Right kidney (tissue), 1 donor: ENCODE measurements at regions not wholly inside any gene's neighbourhood (a gene's known extent, or its start where the extent isn't known, plus 50 kb on each side); places are given as distances from the start of the nearest gene placed in this dataset.
"Not testable (repeated sequence)": the region's sequence is repeated elsewhere in the genome, so short reads cannot be mapped to it uniquely, and the experiment has no call there.

ENCODE experiments used
- DNase-seq: peaks from one replicate; pipeline ENCODE4 v3.0.0-alpha.2; 2016

DNA sequence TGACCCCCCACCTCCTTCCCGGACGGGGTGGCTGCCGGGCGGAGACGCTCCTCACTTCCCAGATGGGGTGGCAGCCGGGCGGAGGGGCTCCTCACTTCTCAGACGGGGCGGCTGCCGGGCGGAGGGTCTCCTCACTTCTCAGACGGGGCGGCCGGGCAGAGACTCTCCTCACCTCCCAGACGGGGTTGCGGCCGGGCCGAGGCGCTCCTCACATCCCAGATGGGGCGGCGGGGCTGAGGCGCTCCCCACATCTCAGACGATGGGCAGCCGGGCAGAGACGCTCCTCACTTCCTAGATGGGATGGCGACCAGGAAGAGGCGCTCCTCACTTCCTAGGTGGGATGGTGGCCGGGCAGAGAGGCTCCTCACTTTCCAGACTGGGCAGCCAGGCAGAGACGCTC lies 112.1 kb upstream of the GOT2 start:
- DNase-seq = not testable (repeated sequence)

DNA sequence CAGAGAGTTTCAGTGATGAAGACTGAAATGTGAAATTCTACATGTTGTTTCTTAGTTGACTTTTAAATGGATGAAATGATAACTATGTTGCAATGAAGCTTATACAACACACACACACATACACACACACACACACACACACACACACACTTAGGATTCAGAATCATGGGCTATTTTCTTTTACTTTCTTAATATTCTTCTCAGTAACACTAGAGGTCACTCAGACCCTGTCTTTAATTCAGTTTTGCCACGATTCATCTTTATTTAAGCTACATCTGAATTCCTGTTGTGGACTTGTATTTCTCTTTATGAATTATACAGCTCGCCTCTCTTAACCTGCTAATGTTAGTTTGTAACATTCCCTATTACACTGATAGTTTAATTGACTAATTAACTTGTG lies 109.6 kb upstream of the GOT2 start:
- DNase-seq = no peak

DNA sequence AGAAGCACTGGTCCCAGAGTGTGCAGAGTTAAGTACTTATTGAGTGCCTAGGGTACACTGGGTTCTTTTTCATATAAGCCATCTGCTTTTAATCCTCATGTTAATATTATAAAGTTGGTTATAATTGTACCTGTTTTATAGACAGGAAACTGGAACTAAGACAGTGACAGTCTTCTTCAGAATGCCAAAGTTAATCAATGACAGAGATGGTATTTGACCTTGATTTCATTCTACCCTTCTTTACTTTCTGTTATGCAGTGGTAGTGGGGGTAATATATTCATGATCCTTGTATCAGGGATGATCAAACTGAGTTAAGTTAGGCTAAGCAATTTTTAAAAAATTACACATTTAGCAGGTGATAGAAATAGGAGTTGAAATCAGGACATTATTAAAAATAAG lies 108.6 kb upstream of the GOT2 start:
- DNase-seq = no peak

DNA sequence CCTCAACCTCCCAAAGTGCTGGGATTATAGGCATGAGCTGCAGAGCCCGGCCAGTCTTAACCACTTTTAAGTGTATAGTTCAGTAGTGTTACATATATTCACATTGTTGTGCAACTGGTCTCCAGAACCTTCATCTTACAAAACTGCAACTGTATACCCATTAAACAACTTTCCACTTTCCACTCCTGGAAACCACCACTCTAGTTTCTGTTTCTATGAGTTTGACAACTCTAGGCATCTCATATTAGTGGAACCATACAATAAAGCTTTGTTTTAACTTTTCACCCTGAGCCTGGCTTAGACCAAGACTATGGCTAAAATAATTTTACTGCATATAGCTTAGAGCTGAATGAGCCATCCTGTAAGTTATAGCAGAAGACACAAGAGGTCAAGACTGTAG lies 108.0 kb upstream of the GOT2 start:
- DNase-seq = no peak

DNA sequence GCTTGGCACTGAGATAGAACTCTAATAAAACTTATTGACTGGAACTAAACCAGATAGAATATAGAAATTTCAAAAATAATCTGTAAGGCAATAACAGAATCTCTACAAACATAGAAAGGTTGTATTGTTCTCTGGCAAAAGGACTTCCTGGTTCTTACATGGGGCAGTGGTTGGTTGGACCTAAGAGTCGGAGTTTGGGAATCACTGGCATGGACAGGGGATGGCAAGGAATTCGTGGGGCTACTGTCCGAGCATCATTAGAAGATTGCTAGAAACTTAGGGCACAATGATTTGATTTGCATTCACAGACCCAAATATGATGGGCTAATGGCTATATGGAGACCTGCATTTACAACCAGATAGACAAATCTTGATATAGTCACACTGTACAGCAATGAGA lies 103.8 kb upstream of the GOT2 start:
- no peak for DNase-seq

DNA sequence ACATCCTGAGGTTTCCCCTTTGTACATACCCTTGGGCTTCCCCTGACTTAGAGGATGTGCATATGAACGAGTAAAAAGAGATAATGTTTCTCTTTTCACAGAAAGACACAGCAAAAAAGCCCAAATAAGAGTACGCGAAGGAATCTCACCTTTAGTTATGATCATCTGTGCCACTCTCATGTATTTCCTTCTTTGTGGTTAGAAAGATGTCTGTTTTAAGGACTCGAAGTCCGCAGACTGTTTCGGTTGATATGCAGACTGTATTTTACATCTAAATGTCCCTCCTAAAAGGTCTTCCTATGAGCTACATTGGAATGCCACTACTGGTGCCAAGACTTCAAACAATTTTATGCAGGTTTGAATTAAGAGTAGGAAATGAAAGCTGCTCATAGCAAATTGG lies 102.3 kb upstream of the GOT2 start:
- DNase-seq = no peak

DNA sequence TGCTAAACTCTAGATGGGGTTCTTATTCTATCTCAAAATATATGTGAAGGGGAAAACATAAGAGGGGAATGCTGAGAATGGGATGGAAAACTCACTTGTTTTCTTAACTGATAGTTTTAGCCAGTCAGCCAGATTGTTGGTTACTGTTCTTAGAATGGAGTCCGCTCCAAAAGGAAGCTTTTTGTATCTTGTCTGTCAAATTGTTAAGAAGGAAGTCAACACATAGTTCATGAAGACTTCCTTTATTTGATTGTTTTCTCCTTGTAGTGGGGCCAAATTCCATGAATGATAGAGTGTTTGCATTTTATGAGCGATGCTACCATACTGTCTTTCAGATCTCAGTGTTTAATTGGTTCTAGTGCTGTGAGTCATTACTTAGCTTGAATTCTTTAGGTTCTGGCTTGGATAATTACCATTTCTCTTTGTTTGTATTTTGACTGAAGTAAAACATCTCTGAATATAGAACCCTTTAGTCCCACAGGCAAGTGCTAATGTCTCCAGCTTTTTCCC lies 98.3 kb upstream of the GOT2 start:
- no peak for DNase-seq

DNA sequence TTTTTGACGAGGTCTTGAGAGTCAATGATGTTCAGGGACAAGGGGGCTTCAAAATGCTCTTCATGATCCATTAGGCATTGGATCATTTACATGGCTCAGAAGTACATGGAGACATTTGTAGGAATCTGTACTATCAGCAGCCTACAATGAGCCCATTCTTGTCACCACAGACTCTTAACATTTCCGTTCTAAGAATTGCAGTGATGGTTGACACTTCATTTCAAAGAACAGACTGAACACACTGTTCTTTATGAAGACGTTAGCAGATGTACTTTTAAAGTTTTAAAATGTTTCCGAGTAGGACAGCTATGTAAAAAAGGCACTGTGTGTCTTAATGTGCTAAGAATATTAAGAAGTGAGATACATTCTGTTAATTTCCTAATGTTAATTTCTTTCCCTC lies 97.3 kb upstream of the GOT2 start:
- DNase-seq = no peak

DNA sequence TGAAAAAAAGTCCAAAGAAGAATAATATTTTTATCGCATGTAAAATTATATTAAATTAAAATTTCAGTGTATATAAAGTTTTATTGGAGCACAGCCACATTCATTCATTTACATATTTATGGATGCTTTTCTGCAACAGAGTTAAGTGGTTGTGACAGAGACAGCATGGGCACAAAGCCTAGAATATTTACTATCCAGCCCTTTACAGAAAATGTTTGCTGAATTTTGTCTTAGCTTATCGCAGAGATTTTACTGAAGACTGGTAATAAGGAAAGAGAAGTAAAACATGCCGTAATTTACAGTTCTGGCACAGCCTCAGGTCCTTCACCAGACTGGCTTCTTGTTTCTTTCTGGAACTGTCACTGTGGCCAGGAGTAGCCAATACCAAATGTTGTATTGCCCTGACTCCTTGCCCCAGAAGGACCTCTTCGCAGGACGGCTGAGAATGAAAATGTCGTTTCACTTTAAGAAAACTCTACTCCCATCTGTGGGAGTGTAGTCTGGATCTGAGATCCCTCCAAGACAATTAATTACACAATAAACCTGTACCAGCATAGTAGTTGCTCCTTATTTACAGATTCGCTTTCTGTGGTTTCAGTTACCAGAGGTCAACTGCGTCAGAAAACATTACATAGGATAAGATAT lies 94.9 kb upstream of the GOT2 start:
- DNase-seq = peak; percentile 27

DNA sequence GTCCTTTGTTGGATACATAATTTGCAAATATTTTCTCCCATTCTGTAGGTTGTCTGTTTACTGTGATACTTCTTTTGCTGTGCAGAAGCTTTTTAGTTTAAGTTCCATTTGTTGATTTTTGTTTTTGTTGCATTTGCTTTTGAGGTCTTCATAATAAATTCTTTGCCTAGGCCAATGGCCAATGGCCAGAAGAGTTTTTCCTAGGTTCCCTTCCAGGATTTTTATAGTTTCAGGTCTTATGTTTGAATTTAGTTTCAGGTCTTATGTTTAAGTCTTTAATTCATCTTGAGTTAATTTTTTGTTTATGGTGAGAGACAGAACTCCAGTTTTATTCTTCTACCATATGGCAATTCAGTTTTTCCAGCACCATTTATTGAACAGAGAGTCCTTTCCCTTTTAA lies 90.1 kb upstream of the GOT2 start:
- DNase-seq = no peak

DNA sequence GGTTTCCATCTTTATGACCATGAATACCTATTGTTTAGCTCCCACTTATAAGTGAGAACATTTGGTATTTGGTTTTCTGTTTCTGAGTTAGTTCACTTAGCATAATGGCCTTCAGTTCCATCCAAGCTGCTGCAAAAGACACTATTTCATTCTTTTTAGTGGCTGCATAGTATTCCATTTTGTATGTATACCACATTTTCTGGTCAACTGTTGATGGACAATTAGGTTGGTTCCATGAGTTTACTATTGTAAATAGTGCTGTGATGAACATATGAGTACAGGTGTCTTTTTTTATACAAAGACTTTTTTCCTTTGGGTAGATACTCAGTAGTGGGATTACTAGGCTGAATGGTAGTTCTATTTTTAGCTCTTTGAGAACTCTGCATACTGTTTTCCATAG lies 87.8 kb upstream of the GOT2 start:
- DNase-seq = no peak

DNA sequence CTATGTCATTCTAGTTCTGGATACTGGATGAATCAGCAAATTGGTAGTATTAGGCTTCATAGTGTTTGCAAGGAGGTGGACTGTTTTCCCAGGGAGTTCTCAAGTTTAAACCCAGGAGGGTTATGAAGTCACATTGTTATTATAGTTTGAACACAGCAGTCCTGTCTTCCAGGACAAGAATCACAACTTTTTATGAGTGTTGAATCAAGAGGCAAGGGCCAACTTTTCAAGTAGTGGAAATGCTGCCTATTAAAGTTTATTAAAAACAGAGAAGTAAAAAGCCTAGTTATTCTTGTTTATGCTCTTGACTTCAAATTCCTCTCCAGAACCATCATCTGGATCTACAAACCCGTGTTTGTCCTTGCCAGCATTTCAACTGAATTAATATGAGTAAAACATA lies 86.3 kb upstream of the GOT2 start:
- no peak for DNase-seq

DNA sequence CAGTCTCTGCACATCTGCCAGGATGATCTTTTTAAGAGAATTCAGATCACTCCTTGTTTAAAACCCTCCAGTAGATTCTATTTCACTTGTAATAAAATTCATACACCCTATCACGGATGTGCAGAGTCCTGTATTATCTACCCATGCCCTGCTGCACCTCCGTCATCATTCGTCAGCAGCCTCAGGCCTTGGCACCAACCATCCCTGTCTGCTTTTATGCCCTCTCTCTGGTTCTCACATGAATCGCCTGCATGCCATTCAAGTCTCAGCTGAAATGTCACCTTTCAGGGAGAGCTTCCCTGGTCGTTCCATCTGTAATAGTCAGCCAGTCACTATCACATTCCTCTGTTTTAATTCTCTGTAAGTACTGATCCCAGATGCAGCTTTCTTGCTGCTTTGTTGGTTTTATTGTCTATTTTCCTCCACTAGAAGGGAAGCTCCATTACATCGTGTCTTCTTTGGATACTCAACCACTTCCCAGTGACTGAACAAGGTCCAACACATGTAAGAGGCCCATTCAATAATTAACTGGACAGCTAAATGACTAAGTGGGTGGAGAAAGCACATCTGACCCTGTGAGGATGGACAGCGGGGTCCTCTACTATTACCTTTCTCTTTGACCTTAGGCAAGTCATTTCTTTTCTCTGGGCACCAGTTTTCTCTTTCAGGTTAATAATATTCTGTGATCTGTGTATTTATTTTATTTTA lies 81.2 kb upstream of the GOT2 start:
- no peak for DNase-seq

DNA sequence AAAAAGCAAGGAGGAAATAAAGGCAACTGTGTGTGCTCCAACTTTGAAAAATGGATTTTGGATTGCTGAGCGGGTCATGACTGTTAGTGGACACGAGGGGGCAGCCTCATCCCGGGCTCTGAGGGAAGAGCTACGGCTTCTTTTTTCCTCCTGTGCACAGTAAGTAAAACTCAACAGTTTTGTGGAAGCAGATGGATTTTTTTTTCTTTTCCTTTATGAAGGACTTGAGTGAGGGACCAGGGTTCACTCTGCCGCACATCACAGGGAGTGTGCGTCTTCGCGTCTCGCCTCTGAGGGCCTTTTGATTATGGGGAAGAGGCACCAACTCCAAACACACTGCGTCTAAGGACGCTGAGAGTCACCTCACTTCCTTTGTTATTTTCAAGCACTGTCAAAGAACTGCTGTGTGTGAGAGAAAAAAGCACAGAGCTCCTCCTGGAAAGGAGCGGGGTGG lies 80.3 kb upstream of the GOT2 start:
- peak; percentile 76 for DNase-seq

DNA sequence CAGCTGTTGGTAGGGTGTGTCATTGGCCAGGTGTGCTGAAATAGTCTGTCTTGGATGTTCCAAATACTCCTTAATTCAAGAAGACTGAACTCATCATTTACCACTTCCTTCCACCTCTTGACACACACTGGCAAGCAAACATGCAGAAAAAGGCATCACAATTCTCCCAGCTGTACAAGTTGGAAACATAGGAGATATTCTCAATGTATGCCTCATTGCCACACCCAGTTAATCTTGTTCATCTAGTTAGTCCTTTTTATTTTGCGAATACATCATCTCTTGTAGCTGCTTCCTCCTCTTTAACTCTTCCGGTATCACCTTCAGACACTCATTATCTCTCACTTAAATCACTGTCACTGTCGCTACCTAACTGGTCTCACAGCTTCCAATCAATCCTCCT lies 75.1 kb upstream of the GOT2 start:
- no peak for DNase-seq

DNA sequence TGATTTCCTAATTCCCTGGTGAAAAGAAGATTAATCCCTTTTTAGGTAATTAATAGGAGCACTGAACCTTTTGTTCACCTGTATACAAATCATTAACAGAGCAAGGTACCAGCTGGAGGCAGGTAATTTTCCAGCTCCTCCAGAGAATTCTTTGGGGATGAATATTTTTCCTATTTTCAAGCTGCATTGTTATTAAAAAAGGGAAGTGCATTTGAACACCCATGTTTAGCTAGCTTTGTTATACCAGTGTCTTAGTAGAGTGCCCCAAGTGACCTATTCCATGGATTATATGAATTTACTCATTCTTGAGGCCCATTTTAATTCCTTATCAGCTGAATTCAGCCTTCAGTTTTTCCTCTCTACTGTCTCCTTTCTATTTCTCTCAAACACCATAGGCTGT lies 73.2 kb upstream of the GOT2 start:
- DNase-seq = no peak

DNA sequence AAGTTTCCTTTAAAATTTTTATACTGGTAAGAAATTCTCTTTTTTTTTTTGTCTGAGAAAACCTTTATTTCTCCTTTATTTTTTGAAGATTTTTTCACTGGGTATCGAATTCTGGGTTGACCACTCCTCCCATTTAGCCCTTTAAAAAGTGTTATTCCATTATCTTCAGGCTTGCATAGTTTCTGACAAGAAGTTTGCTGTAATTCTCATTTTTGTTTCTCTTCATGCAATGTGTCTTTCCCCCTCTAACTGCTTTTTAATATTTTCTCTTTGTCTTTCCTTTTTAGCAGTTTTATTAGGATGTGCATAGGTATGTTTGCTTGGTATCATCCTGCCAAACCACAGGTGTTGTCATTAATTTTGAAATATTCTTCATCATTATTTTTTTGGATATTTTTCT lies 67.7 kb upstream of the GOT2 start:
- DNase-seq = no peak

DNA sequence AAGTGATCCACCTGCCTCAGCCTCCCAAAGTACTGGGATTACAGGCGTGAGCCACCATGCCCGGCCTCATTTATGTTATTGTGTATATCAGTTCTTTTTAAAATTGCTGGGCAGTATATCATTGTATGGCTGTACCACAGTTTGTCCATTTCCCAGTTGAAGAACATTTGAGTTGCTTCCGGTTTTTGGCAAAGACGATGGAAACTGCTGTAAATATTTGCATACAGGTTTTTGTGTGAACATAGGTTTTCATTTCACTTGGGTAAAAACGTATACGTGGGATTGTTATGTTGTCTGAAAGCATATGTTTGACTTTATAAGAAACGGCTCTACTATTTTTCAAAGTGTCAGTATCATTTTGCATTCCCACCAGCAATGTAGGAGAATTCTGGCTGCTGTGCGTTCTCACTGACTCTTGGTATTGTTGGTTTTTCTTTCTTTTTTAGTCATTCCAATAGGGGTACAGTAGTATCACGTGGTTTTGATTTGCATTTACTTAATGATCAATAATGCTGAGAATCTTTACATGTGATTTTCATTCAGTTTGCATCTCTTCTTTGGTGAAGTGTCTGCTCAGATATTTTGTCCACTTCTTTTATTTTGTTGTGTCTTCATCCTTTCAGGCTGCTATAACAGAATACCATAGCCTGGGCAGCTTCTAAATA lies 63.2 kb upstream of the GOT2 start:
- DNase-seq = no peak

DNA sequence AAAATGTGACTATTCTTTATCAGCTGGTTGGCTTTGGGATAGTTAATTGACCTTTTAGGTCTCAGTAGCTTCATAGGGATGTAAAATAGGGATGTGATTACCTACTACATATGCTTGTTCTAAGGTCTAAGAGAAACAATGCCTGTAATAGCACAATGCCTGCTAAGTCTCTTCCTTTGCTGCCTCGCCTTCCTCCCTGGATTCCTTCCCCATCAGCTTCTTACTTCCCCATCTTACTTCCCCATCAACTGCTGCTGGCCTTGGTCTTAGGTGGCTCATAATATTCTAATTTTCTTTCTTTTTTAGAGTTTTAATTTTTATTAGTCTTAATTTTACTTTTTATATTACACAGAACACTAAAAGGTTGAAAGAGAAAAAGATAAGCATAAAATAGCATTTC lies 59.2 kb upstream of the GOT2 start:
- no peak for DNase-seq

DNA sequence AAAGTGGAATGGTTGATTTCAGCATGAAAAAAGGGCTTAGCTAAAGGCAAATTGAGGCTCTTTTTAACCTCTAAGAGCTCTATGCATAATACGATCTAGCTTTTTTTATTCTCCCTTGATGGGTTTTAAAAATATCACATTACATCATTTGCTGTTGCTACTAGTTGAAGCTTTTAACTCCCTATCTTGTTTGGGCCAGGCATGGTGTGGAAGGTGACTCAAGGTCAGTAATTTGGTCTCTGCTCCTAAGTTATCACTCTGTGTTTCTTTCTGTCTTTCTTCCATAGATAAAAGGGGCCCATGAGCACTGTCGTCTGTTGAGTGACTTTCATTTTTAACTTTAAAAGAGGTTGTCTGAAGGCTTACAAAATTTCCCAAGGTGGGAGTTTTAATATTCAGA lies 58.1 kb upstream of the GOT2 start:
- DNase-seq = no peak

DNA sequence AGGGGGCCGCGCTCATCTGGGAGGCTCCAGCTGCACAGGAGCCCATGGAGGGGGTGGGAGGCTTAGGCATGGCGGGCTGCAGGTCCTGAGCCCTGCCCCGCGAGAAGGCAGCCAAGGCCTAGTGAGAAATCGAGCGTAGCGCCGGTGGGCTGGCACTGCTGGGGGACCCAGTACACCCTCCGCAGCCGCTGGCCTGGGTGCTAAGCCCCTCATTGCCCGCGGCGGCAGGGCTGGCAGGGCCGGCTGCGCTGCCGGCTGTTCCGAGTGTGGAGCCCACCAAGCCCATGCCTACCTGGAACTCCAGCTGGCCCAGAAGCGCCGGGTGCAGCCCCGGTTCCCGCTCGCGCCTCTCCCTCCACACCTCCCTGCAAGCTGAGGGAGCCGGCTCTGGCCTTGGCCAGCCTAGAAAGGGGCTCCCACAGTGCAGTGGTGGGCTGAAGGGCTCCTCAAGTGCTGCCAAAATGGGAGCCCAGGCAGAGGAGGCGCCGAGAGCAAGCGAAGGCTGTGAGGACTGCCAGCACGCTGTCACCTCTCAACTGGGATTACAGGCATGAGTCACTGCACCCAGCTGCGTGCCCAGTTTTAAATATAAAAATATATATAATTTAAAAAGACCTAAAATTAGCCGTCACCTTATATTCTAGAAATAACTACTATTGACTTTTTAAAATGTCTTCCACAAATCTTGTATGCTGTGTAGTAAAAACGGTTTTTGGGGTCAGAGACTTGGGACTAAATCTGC lies 56.9 kb upstream of the GOT2 start:
- not testable (repeated sequence) for DNase-seq

DNA sequence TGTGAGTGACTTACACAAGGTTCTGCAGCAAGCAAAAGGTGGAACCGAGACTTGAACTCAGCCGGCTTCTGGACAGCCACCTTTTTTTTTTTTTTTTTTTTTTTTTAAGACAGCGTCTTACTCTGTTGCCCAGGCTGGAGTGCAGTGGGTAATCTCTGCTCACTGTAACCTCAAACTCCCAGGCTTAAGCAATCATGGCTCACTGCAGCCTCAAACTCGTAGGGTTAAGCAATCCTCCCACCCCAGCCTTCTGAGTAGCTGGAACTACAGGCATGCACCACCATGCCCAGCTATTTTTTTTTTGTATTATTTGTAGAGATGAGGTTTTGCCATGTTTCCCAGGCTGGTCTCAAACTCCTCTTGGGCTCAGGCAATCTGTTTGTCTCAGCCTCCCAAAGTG lies 55.2 kb upstream of the GOT2 start:
- DNase-seq = no peak
